CD8-positive, alpha-beta memory T cell (primary cell): ENCODE measurements at regions not wholly inside any gene's neighbourhood (a gene's known extent, or its start where the extent isn't known, plus 50 kb on each side); places are given as distances from the start of the nearest gene placed in this dataset.

Experiments
- CTCF ChIA-PET: fragments of 350-600 bp; sonication (Branson Sonifier 250); formaldehyde crosslinking; loops from one replicate; lab custom pipeline; 2021; ENCODE audit warnings: antibody characterized with exemption; lab: Charles Lee
- POLR2A ChIA-PET: fragments of 350-600 bp; sonication (Branson Sonifier 250); formaldehyde crosslinking; loops from one replicate; lab custom pipeline; 2021; ENCODE audit warnings: antibody characterized with exemption; lab: Charles Lee
- DNase-seq, 5 donors: peaks; one replicate each; pipeline versions ENCODE4 v3.0.0 to v3.0.0-alpha.2; 2020 to 2022; ENCODE audit warnings: mixed read lengths in 1 of 5
- H3K27ac ChIP-seq: one replicate; pipeline ENCODE4 v1.7.0; 2013; ENCODE audit warnings: low read depth, mild to moderate bottlenecking, low read length, moderate library complexity
- H3K27me3 ChIP-seq: 2 replicates; pipeline ENCODE4 v1.7.0; 2013; ENCODE audit warnings: low read length, mild to moderate bottlenecking; ENCODE audit not compliant: insufficient read depth, poor library complexity, severe bottlenecking
- H3K36me3 ChIP-seq: 2 replicates; pipeline ENCODE4 v1.7.0; 2013; ENCODE audit warnings: mild to moderate bottlenecking, low read length, moderate library complexity; ENCODE audit not compliant: insufficient read depth
- H3K4me1 ChIP-seq: 2 replicates; pipeline ENCODE4 v1.7.0; 2013; ENCODE audit warnings: mild to moderate bottlenecking, low read length, moderate library complexity; ENCODE audit not compliant: insufficient read depth
- H3K4me3 ChIP-seq: 2 replicates; pipeline ENCODE4 v1.7.0; 2013; ENCODE audit warnings: mild to moderate bottlenecking, low read length
- H3K9me3 ChIP-seq: 2 replicates; pipeline ENCODE4 v1.7.0; 2013; ENCODE audit warnings: mild to moderate bottlenecking, low read length
- H3K27ac Mint-ChIP-seq, 8 donors: one replicate each; pipeline ENCODE4 v1.8.0; 2020 to 2021; ENCODE audit warnings: mixed read lengths in 8 of 8, mild to moderate bottlenecking in 6 of 8, inconsistent platforms in 3 of 8, moderate library complexity in 3 of 8
- H3K27me3 Mint-ChIP-seq, 2 donors: one replicate each; pipeline ENCODE4 v1.8.0; 2020 to 2021; ENCODE audit warnings: mixed read lengths in 2 of 2, mild to moderate bottlenecking in 1 of 2, moderate library complexity in 1 of 2
- H3K36me3 Mint-ChIP-seq, 3 donors: one replicate each; pipeline ENCODE4 v1.8.0; 2020 to 2021; ENCODE audit warnings: mixed read lengths in 3 of 3, inconsistent platforms in 1 of 3, mild to moderate bottlenecking in 1 of 3
- H3K4me1 Mint-ChIP-seq, 3 donors: one replicate each; pipeline ENCODE4 v1.8.0; 2020 to 2021; ENCODE audit warnings: mixed read lengths in 3 of 3, inconsistent platforms in 1 of 3, mild to moderate bottlenecking in 1 of 3
- H3K4me3 Mint-ChIP-seq, 7 donors: one replicate each; pipeline ENCODE4 v1.8.0; 2020 to 2021; ENCODE audit warnings: mixed read lengths in 7 of 7, mild to moderate bottlenecking in 6 of 7, moderate library complexity in 4 of 7, inconsistent platforms in 2 of 7
- H3K9me3 Mint-ChIP-seq, 5 donors: one replicate each; pipeline ENCODE4 v1.8.0; 2020 to 2022; ENCODE audit warnings: mixed read lengths in 5 of 5, mild to moderate bottlenecking in 3 of 5, moderate library complexity in 2 of 5, inconsistent platforms in 1 of 5

- Histone ChIP-seq H3K9me3 (no peaks in the 10 kb centered on the region), H3K4me3 (no peak overlapping the region), H3K27ac (no peak overlapping the region), H3K27me3 (no peaks in the 10 kb centered on the region), H3K4me1 (no peaks in the 10 kb centered on the region), H3K36me3 (no peaks in the 10 kb centered on the region)
- no peaks in the 10 kb centered on the region for H3K36me3 Mint-ChIP-seq
- no peak overlapping the region for H3K27ac Mint-ChIP-seq
- H3K4me1 Mint-ChIP-seq = no peaks in the 10 kb centered on the region
- peaks cover 3 to 27% of the 10 kb centered on the region in 2 donors for H3K27me3 Mint-ChIP-seq
- no peaks in the 10 kb centered on the region for H3K9me3 Mint-ChIP-seq
- no peak overlapping the region for H3K4me3 Mint-ChIP-seq
- no peak for DNase-seq
- POLR2A ChIA-PET = no interaction called here
- CTCF ChIA-PET = no interaction called here
Measured at GRCh38 chr2:224134003-224134734, 95.1 kb upstream of the SERPINE2 start.

- H3K27me3 ChIP-seq = no peaks in the 10 kb centered on the region
- Mint-ChIP-seq H3K27me3 (peaks cover 3 to 25% of the 10 kb centered on the region in 2 donors), H3K4me3 (no peak overlapping the region), H3K27ac (no peak overlapping the region), H3K4me1 (no peaks in the 10 kb centered on the region), H3K9me3 (no peaks in the 10 kb centered on the region), H3K36me3 (no peaks in the 10 kb centered on the region)
- DNase-seq = no peak
- no peaks in the 10 kb centered on the region for H3K4me1 ChIP-seq
- no peaks in the 10 kb centered on the region for H3K36me3 ChIP-seq
- CTCF ChIA-PET = no interaction called here
- no peak overlapping the region for H3K4me3 ChIP-seq
- H3K9me3 ChIP-seq = no peaks in the 10 kb centered on the region
- POLR2A ChIA-PET = no interaction called here
- no peak overlapping the region for H3K27ac ChIP-seq
Measured at GRCh38 chr2:224133387-224133786, 94.3 kb upstream of the SERPINE2 start.

DNA sequence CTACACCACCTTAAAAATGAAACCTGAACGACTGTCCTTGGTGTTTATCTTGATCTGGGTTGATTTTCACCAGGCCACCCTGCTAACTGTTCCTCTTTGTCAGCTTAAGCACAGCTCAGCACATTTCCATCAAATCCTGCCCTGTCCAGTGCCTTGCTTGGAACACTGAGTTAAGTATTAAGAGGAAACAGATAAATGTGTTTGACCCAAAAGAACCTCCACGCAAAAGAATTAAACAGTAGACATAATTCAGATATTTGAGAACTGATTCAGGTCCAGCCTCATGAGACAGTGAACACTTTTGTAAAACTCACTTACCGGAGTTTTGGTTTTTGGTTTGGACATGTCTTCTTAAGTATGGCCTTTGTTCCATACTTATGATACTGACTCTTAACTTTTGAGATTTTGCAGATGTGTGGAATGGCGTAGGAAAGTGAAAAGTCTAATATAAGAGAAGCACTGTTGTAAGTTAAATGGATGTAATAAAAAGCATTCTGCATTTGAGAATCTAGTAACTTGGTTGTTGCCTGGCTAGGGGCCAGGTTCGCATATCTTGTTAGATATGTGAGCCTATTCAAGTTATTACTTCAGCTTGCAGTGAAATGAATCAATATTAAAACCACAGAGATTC is 88.9 kb upstream of the SERPINE2 start:
- peaks cover 3 to 23% of the 10 kb centered on the region in 2 donors for H3K27me3 Mint-ChIP-seq
- Histone ChIP-seq H3K27me3 (no peaks in the 10 kb centered on the region), H3K4me1 (no peaks in the 10 kb centered on the region), H3K36me3 (no peaks in the 10 kb centered on the region), H3K9me3 (no peaks in the 10 kb centered on the region), H3K4me3 (no peak overlapping the region), H3K27ac (no peak overlapping the region)
- CTCF ChIA-PET = no interaction called here
- H3K27ac Mint-ChIP-seq = no peak overlapping the region
- peaks cover 0 to 7% (median 0%) of the 10 kb centered on the region in 5 donors for H3K9me3 Mint-ChIP-seq
- POLR2A ChIA-PET = no interaction called here
- no peaks in the 10 kb centered on the region for H3K36me3 Mint-ChIP-seq
- DNase-seq = no peak
- H3K4me1 Mint-ChIP-seq = no peaks in the 10 kb centered on the region
- H3K4me3 Mint-ChIP-seq = no peak overlapping the region

DNA sequence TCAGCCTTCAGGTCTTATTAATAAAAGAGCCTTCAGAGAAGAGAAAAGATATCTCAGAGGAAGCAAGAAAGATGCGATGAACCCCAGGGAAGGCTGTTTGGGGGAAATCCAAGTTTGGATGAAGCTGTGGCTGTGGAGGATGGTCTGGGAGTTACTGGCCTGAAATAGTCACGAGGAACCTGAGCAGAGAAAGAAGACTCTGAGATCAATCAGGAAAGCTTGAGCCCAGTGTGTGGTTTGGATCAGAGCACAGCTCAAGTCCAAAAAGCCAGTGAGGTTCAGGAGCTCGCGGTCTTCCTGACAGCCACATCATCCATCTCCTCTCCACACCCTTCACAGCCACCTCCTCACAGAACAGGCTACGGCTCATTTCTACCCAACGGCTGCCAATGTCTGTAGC is 87.4 kb upstream of the SERPINE2 start:
- Mint-ChIP-seq H3K4me3 (no peak overlapping the region), H3K9me3 (peaks cover 0 to 9% (median 2%) of the 10 kb centered on the region in 5 donors)
- DNase-seq = no peak

GRCh38 chr2:224126003-224126402 is 86.9 kb upstream of the SERPINE2 start:
- no peaks in the 10 kb centered on the region for H3K4me1 Mint-ChIP-seq
- CTCF ChIA-PET = no interaction called here
- H3K36me3 ChIP-seq = no peaks in the 10 kb centered on the region
- no peak overlapping the region for H3K4me3 ChIP-seq
- H3K4me1 ChIP-seq = no peaks in the 10 kb centered on the region
- POLR2A ChIA-PET = no interaction called here
- H3K4me3 Mint-ChIP-seq = no peak overlapping the region
- no peak for DNase-seq
- H3K27me3 Mint-ChIP-seq = peaks cover 0 to 19% of the 10 kb centered on the region in 2 donors
- H3K27me3 ChIP-seq = no peaks in the 10 kb centered on the region
- H3K27ac ChIP-seq = no peak overlapping the region
- H3K9me3 ChIP-seq = no peaks in the 10 kb centered on the region
- no peak overlapping the region for H3K27ac Mint-ChIP-seq
- peaks cover 0 to 13% (median 4%) of the 10 kb centered on the region in 5 donors for H3K9me3 Mint-ChIP-seq
- H3K36me3 Mint-ChIP-seq = no peaks in the 10 kb centered on the region

More for the DNA sequence above, 87.4 kb upstream of the SERPINE2 start:
- no peaks in the 10 kb centered on the region for H3K4me1 Mint-ChIP-seq
- ChIA-PET POLR2A (no interaction called here), CTCF (no interaction called here)
- Histone ChIP-seq H3K4me1 (no peaks in the 10 kb centered on the region), H3K36me3 (no peaks in the 10 kb centered on the region), H3K4me3 (no peak overlapping the region), H3K27ac (no peak overlapping the region), H3K9me3 (no peaks in the 10 kb centered on the region), H3K27me3 (no peaks in the 10 kb centered on the region)
- H3K27me3 Mint-ChIP-seq = peaks cover 0 to 23% of the 10 kb centered on the region in 2 donors
- H3K36me3 Mint-ChIP-seq = no peaks in the 10 kb centered on the region
- H3K27ac Mint-ChIP-seq = no peak overlapping the region

- H3K9me3 Mint-ChIP-seq = peaks cover 4 to 16% (median 7%) of the 10 kb centered on the region in 5 donors
- DNase-seq = no peak
- no peaks in the 10 kb centered on the region for H3K4me1 ChIP-seq
- H3K27me3 ChIP-seq = no peaks in the 10 kb centered on the region
- peaks cover 4 to 6% of the 10 kb centered on the region in 2 donors for H3K27me3 Mint-ChIP-seq
- H3K27ac Mint-ChIP-seq = no peak overlapping the region
- H3K4me3 Mint-ChIP-seq = no peak overlapping the region
- no peaks in the 10 kb centered on the region for H3K36me3 Mint-ChIP-seq
- no peak overlapping the region for H3K4me3 ChIP-seq
- ChIA-PET POLR2A (no interaction called here), CTCF (no interaction called here)
- H3K27ac ChIP-seq = no peak overlapping the region
- H3K36me3 ChIP-seq = no peaks in the 10 kb centered on the region
- no peaks in the 10 kb centered on the region for H3K9me3 ChIP-seq
- no peaks in the 10 kb centered on the region for H3K4me1 Mint-ChIP-seq
Measured at GRCh38 chr2:224122542-224122941, 83.5 kb upstream of the SERPINE2 start.

DNA sequence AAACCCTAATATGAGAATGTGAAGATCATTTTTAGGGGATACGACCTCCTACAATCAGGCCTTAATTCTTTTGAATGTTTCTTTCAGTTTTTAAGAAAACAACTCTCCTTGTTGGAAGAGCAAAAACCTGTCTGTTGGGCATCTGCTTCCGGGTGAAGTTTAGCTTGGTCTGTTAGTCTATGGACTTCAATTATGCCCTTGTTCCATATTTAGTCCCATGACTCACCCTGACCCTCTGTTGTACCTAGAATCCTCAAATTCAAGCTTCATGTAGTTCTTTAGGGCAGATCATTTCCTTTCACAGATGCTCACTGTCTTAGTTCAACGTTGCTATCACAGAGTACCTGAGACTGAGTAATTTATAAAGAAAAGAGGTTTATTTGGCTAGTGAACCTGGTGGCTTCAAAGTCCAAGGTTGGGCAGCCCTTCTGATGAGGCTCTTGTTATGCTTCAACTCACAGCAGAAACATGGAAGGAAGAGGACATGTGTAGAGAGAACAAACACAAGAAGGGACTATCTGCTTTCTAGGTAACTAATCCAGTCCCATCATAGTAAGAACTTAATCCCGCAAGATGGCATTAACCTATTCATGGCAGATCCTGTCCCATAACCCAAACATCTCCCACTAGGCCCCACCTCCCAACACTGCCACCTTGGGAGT is 82.5 kb upstream of the SERPINE2 start:
- Mint-ChIP-seq H3K4me1 (no peaks in the 10 kb centered on the region), H3K27ac (no peak overlapping the region), H3K27me3 (peaks cover 4 to 9% of the 10 kb centered on the region in 2 donors), H3K36me3 (no peaks in the 10 kb centered on the region), H3K4me3 (no peak overlapping the region), H3K9me3 (peaks cover 4 to 16% (median 8%) of the 10 kb centered on the region in 5 donors)
- Histone ChIP-seq H3K4me1 (no peaks in the 10 kb centered on the region), H3K27me3 (no peaks in the 10 kb centered on the region), H3K27ac (no peak overlapping the region), H3K4me3 (no peak overlapping the region), H3K36me3 (no peaks in the 10 kb centered on the region), H3K9me3 (no peaks in the 10 kb centered on the region)
- ChIA-PET CTCF (no interaction called here), POLR2A (no interaction called here)
- no peak for DNase-seq

DNA sequence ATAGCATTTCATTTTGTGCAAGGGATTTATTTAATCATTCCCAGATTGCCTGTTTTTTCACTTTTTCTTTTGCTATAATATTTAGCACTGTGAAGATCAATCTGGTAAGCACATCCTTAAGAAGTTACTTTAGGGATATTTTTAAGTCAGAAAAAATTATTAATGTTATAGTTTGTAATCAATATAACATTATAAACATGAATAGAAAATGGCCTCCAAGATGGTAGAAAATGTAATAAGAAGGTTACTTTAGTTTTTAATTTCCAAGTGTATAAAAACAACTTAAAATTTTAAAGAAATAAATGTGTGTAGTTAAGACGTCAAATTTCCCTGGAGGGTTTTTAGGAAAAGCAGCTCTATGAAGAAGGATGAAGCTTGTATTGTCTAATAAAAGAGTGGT is 81.9 kb upstream of the SERPINE2 start:
- H3K27me3 Mint-ChIP-seq = peaks cover 4 to 9% of the 10 kb centered on the region in 2 donors

More for the DNA sequence above, 81.9 kb upstream of the SERPINE2 start:
- Histone ChIP-seq H3K4me1 (no peaks in the 10 kb centered on the region), H3K27ac (no peak overlapping the region), H3K27me3 (no peaks in the 10 kb centered on the region), H3K4me3 (no peak overlapping the region), H3K36me3 (no peaks in the 10 kb centered on the region), H3K9me3 (no peaks in the 10 kb centered on the region)
- ChIA-PET POLR2A (no interaction called here), CTCF (no interaction called here)
- H3K9me3 Mint-ChIP-seq = peaks cover 4 to 16% (median 8%) of the 10 kb centered on the region in 5 donors
- no peaks in the 10 kb centered on the region for H3K4me1 Mint-ChIP-seq
- no peaks in the 10 kb centered on the region for H3K36me3 Mint-ChIP-seq
- H3K4me3 Mint-ChIP-seq = no peak overlapping the region
- no peak for DNase-seq
- H3K27ac Mint-ChIP-seq = no peak overlapping the region
